ENCODE measurements at regions not wholly inside any gene's neighbourhood (a gene's known extent, or its start where the extent isn't known, plus 50 kb on each side); places are given as distances from the start of the nearest gene placed in this dataset.
"Not testable (repeated sequence)": the region's sequence is repeated elsewhere in the genome, so short reads cannot be mapped to it uniquely, and the experiment has no call there.

- not testable (repeated sequence) for DNase-seq (ENCODE audit: low spot score)
These were observed 135.8 kb upstream of the ELL2 start for GRCh38 chr5:96097488-96097887.

DNA sequence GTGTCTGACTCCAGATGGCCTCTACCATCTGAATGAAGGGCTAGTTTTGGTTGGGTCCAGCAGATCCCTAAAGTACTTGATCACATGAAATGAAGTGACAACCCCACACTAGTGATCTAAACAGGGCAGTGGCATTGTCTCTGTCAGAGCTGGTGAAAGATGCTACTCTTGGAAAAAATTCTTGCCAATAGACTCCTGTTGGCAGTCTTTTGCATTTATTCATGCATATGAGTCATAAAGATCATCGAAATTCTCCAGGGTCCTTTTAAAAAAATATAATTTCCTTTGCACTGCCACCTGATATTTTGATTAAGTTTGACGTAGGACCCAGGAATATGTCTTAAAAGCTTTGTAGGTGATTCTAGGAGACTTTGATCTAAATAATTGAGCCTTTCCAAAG, 135.1 kb upstream of the ELL2 start:
- no peak for DNase-seq (ENCODE audit: low spot score)

DNA sequence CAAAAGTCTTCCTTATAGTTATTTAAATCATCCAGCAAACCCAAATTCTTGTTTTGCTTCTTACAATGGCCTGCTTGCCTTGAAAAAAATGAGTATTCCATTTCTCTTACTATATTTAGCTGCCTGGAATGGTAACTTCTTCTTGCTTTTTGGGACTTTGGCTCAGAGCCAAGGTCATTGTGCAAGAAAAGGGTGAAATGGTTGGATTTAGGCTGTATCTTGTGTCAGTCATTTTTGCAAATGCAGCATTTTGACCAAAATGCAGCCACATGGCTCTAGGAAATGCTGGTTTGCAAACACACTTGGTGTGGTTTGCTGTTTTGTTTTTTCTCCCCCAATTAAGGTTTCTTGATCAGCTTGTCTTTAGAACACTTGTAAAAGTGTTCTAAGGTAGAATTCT, 133.3 kb upstream of the ELL2 start:
- no peak for DNase-seq (ENCODE audit: low spot score)

DNA sequence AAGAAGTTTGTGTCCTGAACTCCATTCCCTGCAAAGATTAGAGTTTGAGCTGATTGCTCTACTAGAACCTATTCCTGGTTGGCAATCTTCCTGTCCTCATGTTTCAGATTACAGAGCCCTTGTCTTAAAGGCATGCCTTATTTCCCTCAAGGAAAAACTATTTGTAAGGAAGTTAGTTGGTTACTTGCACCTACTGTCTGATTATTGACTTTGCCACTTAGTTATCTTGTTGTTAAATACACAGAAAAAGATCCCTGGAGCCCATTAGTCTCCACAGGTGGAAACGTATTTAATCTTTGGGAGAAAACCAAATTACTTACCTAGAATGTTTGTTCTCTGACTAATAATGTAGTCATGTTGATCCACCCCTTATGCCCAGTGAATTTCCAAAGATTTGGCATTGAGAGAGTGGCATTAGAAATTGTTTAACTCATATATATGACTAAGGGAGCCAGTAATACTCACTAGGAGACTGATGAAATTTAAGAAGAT, 132.3 kb upstream of the ELL2 start:
- no peak for DNase-seq (ENCODE audit: low spot score)

GRCh38 chr5:96093340-96093739, 131.7 kb upstream of the ELL2 start:
- no peak for DNase-seq (ENCODE audit: low spot score)

- no peak for DNase-seq (ENCODE audit: low spot score)
These were observed 130.2 kb upstream of the ELL2 start for GRCh38 chr5:96091874-96092273.

- DNase-seq (ENCODE audit: low spot score): no peak
These were observed 128.6 kb upstream of the ELL2 start for GRCh38 chr5:96090215-96090614.

GRCh38 chr5:96088706-96089498, 127.3 kb upstream of the ELL2 start:
- DNase-seq (ENCODE audit: low spot score): no peak

GRCh38 chr5:96087939-96088338, 126.3 kb upstream of the ELL2 start:
- no peak for DNase-seq (ENCODE audit: low spot score)

- no peak for DNase-seq (ENCODE audit: low spot score)
These were observed 123.3 kb upstream of the ELL2 start for GRCh38 chr5:96084874-96085506.

- DNase-seq (ENCODE audit: low spot score): no peak
These were observed 121.8 kb upstream of the ELL2 start for GRCh38 chr5:96083361-96083881.

- no peak for DNase-seq (ENCODE audit: low spot score)
These were observed 119.7 kb upstream of the ELL2 start for GRCh38 chr5:96081276-96081858.

DNA sequence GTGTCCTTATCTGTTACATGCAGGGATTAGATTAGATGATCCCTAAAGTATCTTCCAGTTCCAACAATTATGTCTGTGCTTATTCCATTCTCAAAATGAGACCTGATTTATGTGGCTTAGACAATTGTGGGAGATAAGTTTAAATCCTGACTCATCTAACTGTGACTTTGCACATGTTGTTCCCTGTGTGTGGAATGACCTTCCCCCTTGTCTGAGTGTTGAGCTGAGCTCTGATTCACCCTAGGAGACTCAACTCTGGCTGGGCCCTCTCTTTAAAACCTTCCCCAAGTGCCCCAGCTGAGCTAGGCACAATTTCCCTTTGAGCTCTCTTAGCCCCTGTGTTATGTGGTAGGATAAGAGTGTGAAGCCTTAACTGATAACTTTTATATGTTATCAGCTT, 118.9 kb upstream of the ELL2 start:
- DNase-seq (ENCODE audit: low spot score): no peak

GRCh38 chr5:96079962-96080361, 118.3 kb upstream of the ELL2 start:
- no peak for DNase-seq (ENCODE audit: low spot score)

DNA sequence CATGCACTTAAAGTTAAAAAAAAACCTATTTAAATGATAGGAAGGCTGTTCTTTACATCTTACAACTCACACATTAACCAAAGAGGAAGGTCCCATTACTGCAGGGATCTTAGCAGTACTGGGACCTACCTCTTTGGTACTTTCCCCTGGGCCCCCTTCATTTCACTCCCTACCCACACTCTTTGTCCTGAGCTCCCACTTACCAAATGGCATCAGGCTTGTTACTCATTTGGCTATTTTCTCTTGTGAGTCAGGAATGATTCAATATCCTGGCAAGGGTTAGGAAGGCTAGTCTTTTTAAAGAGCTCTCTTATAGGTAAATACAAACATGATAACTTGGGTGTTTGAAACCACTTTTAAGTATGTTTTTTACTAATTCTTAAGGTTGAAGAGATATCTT, 117.4 kb upstream of the ELL2 start:
- DNase-seq (ENCODE audit: low spot score): no peak

DNA sequence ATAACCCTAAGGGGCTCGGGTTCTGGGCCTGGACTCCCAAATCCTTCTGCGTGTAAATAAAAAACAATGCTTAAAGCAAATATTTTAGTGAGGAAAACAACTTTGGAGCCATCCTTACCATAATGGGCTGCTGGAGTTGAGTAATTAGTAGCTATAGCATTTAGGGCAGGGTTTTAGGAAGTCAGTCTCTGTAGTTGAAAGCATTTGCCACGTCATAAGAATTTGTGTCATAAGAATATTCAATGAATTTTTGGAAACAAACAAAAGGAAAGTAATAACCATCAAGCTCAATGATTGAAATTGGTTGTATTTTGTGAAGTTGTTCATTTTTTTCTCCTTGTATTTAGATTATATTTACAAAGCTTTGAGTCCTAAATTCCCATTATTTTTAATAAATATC, 114.8 kb upstream of the ELL2 start:
- DNase-seq (ENCODE audit: low spot score): no peak

DNA sequence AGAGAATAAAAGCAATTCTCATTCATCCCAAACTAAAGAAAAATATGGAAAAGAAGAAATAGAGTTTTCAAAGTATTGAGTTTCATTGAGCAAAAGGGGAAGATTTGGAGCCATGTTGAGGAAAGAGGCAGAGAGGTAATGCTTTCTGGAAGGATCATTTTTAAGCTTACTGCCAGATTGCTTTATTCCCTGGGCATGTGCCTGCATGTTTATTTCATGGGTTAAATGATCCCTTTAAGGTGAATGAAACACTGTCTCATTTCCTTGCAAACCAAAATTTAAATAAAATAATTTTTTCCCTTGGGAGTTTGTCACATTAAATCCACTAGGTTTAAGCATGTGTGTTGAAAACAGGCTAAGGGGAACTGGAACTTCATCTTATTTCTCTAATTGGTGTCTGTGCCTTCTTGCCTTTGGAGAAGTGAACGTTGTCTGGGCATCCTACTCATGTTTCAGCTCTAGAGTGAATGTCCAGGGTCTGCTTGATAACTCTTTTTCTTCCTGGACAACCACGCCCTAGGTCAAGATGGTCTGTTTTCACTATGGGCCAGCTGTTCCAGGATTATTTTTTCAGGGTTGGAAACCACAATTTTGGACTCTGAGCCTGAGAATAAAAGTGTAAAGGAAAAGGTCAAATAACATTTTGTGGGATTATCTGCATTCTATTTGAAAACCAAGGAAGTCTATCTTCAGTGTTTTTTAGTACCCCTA, 114.1 kb upstream of the ELL2 start:
- peak; percentile 32 for DNase-seq (ENCODE audit: low spot score)

- DNase-seq (ENCODE audit: low spot score): no peak
These were observed 113.2 kb upstream of the ELL2 start for GRCh38 chr5:96074870-96075269.

DNA sequence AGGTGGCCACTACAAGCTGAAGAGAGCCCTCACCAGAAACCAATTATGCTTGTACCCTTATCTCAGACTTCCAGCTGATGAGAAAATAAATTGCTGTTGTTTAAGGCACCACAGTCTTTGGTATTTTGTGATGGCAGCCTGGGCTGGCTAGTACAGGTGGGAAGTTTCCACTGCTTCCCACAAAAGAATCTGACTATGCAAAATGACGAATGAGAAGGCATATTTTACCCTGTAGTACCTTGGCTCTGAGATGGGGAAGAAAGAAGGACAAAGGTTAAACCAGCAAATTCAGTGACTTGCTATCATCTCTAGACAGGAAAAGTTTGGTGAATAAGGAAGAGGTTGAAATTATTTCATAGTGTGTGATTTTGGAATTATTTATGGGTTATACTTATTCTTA, 112.8 kb upstream of the ELL2 start:
- no peak for DNase-seq (ENCODE audit: low spot score)

GRCh38 chr5:96072791-96073165, 111.1 kb upstream of the ELL2 start:
- no peak for DNase-seq (ENCODE audit: low spot score)

DNA sequence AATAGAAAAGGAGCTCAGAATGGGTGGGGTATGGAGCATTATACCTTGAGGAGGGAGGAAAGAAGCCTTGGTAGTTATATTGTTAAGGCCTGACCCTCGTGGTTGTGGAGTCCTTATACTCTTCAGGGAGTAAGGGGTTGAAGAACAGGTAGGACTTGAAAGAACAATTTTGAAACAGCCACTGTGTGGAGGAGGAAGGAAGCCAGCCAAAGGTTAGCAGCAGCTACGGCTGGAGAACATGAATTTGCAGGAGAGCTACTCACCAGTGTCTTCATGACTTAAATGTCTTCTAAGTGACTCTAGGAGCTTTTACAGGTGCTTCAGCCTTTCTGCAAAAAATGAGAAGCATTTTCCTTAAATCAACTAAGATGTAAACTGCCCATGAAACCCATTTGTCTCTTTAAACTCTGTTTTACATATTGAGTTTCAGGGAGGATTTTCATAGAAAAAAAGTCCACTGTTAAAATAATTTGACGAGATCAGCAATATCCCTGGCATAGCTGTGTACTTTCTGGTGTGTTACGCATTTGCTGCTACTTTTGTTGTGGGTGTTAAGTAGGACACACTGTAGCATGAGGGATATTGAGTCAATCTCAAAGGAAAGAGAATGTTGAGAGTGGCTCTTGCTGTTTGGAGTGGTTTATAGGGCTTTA, 110.6 kb upstream of the ELL2 start:
- DNase-seq (ENCODE audit: low spot score): no peak

Data from pons (tissue), 1 donor.